ENCODE measurements at regions not wholly inside any gene's neighbourhood (a gene's known extent, or its start where the extent isn't known, plus 50 kb on each side); places are given as distances from the start of the nearest gene placed in this dataset.

- peaks cover 13% of the 10 kb centered on the region for H3K9me3 Mint-ChIP-seq
- H3K27ac Mint-ChIP-seq = no peak overlapping the region
- no peak overlapping the region for H3K4me3 Mint-ChIP-seq
- no peaks in the 10 kb centered on the region for H3K27me3 Mint-ChIP-seq (ENCODE audit: insufficient read depth)
- H3K9me3 ChIP-seq (ENCODE audit: control insufficient read depth, low read length) = no peaks in the 10 kb centered on the region
- H3K36me3 ChIP-seq (ENCODE audit: control insufficient read depth, insufficient read depth, low read length) = no peaks in the 10 kb centered on the region
- no peak overlapping the region for H3K27ac ChIP-seq (ENCODE audit: low read depth, low read length)
- peaks cover 25% of the 10 kb centered on the region for H3K4me1 Mint-ChIP-seq
- no peaks in the 10 kb centered on the region for H3K36me3 Mint-ChIP-seq (ENCODE audit: low read depth)
- 97 to 100% methylated on average over 1 to 3 of the region's 3 CpGs for WGBS, 2 experiments (ENCODE audit: insufficient coverage in 1 of 2, insufficient read length in 1 of 2)
- H3K27me3 ChIP-seq (ENCODE audit: control insufficient read depth, insufficient read depth, low read length, poor library complexity, severe bottlenecking) = no peaks in the 10 kb centered on the region
- no peak for TF ChIP-seq CTCF (conservative IDR thresholded peaks at IDR 0.05)
- no peaks in the 10 kb centered on the region for H3K4me1 ChIP-seq (ENCODE audit: control insufficient read depth, insufficient read depth, low read length)
- no peak overlapping the region for H3K4me3 ChIP-seq (ENCODE audit: low read length)
- DNase-seq = no peak
- no peak overlapping the region for H3K9ac ChIP-seq (ENCODE audit: extremely low read depth, low read length, poor library complexity, severe bottlenecking)
These were observed 637.4 kb downstream of the MMUT start for GRCh38 chr6:48825501-48826151.

GRCh38 chr6:48818052-48818412 is 645.0 kb downstream of the MMUT start:
- H3K9me3 Mint-ChIP-seq = peaks cover 2% of the 10 kb centered on the region
- no peak for TF ChIP-seq CTCF (conservative IDR thresholded peaks at IDR 0.05)
- H3K9ac ChIP-seq (ENCODE audit: extremely low read depth, low read length, poor library complexity, severe bottlenecking) = no peak overlapping the region
- no peaks in the 10 kb centered on the region for H3K9me3 ChIP-seq (ENCODE audit: control insufficient read depth, low read length)
- no peak for DNase-seq
- H3K27me3 Mint-ChIP-seq (ENCODE audit: insufficient read depth) = no peaks in the 10 kb centered on the region
- no peaks in the 10 kb centered on the region for H3K4me1 Mint-ChIP-seq
- no peak overlapping the region for H3K27ac Mint-ChIP-seq
- no peak overlapping the region for H3K4me3 ChIP-seq (ENCODE audit: low read length)
- no peaks in the 10 kb centered on the region for H3K36me3 Mint-ChIP-seq (ENCODE audit: low read depth)
- no peak overlapping the region for H3K27ac ChIP-seq (ENCODE audit: low read depth, low read length)
- H3K4me1 ChIP-seq (ENCODE audit: control insufficient read depth, insufficient read depth, low read length) = no peaks in the 10 kb centered on the region
- H3K36me3 ChIP-seq (ENCODE audit: control insufficient read depth, insufficient read depth, low read length) = no peaks in the 10 kb centered on the region
- H3K27me3 ChIP-seq (ENCODE audit: control insufficient read depth, insufficient read depth, low read length, poor library complexity, severe bottlenecking) = no peaks in the 10 kb centered on the region
- no peak overlapping the region for H3K4me3 Mint-ChIP-seq

- no peaks in the 10 kb centered on the region for H3K36me3 ChIP-seq (ENCODE audit: control insufficient read depth, insufficient read depth, low read length)
- H3K27ac Mint-ChIP-seq = no peak overlapping the region
- no peaks in the 10 kb centered on the region for H3K27me3 ChIP-seq (ENCODE audit: control insufficient read depth, insufficient read depth, low read length, poor library complexity, severe bottlenecking)
- H3K4me1 Mint-ChIP-seq = no peaks in the 10 kb centered on the region
- no peak overlapping the region for H3K4me3 ChIP-seq (ENCODE audit: low read length)
- H3K36me3 Mint-ChIP-seq (ENCODE audit: low read depth) = no peaks in the 10 kb centered on the region
- H3K9me3 ChIP-seq (ENCODE audit: control insufficient read depth, low read length) = no peaks in the 10 kb centered on the region
- DNase-seq = no peak
- no peaks in the 10 kb centered on the region for H3K27me3 Mint-ChIP-seq (ENCODE audit: insufficient read depth)
- no peak for TF ChIP-seq CTCF (conservative IDR thresholded peaks at IDR 0.05)
- H3K9me3 Mint-ChIP-seq = no peaks in the 10 kb centered on the region
- no peak overlapping the region for H3K4me3 Mint-ChIP-seq
- H3K27ac ChIP-seq (ENCODE audit: low read depth, low read length) = no peak overlapping the region
- no peak overlapping the region for H3K9ac ChIP-seq (ENCODE audit: extremely low read depth, low read length, poor library complexity, severe bottlenecking)
- no peaks in the 10 kb centered on the region for H3K4me1 ChIP-seq (ENCODE audit: control insufficient read depth, insufficient read depth, low read length)
- 75 to 100% methylated on average over 2 to 4 of the region's 4 CpGs for WGBS, 2 experiments (ENCODE audit: insufficient coverage in 1 of 2, insufficient read length in 1 of 2)
These were observed 645.6 kb downstream of the MMUT start for GRCh38 chr6:48817333-48818051.

All from endodermal cell (in vitro differentiated cells).